Activated naive CD4-positive, alpha-beta T cell treated with anti-CD3 and anti-CD28 coated beads, Interleukin-2, amount 10 ng/mL, durations not matched to agents 7 days and 5 days (primary cell): ENCODE measurements at regions not wholly inside any gene's neighbourhood (a gene's known extent, or its start where the extent isn't known, plus 50 kb on each side); places are given as distances from the start of the nearest gene placed in this dataset.

Source experiments
- CTCF ChIA-PET: fragments of 350-600 bp; sonication (Branson Sonifier 250); formaldehyde crosslinking; loops from one replicate; lab custom pipeline; 2021; ENCODE audit warnings: antibody characterized with exemption; lab: Charles Lee
- DNase-seq: peaks from one replicate; pipeline ENCODE4 v3.0.0-alpha.2; 2020
- H3K27ac Mint-ChIP-seq: one replicate; pipeline ENCODE4 v1.8.0; 2021; ENCODE audit warnings: mild to moderate bottlenecking, moderate library complexity, mixed read lengths
- H3K27me3 Mint-ChIP-seq: one replicate; pipeline ENCODE4 v1.8.0; 2021; ENCODE audit warnings: mild to moderate bottlenecking, mixed read lengths
- H3K36me3 Mint-ChIP-seq: one replicate; pipeline ENCODE4 v1.8.0; 2021; ENCODE audit warnings: mixed read lengths
- H3K4me1 Mint-ChIP-seq: one replicate; pipeline ENCODE4 v1.8.0; 2021; ENCODE audit warnings: mixed read lengths
- H3K4me3 Mint-ChIP-seq: one replicate; pipeline ENCODE4 v1.8.0; 2021; ENCODE audit warnings: mild to moderate bottlenecking, moderate library complexity, mixed read lengths
- H3K9me3 Mint-ChIP-seq: one replicate; pipeline ENCODE4 v1.8.0; 2021; ENCODE audit warnings: mixed read lengths

GRCh38 chr1:229062135-229062534, 208.8 kb upstream of the RAB4A start:
- H3K27ac Mint-ChIP-seq: no peak overlapping the region
- H3K4me1 Mint-ChIP-seq: peaks cover 39% of the 10 kb centered on the region
- CTCF ChIA-PET: no interaction called here
- H3K9me3 Mint-ChIP-seq: no peaks in the 10 kb centered on the region
- H3K27me3 Mint-ChIP-seq: peaks cover 24% of the 10 kb centered on the region
- no peak overlapping the region for H3K4me3 Mint-ChIP-seq
- DNase-seq: no peak
- H3K36me3 Mint-ChIP-seq: peaks cover 3% of the 10 kb centered on the region

- Mint-ChIP-seq H3K4me1 (peaks cover 38% of the 10 kb centered on the region), H3K4me3 (no peak overlapping the region), H3K27ac (no peak overlapping the region), H3K36me3 (peaks cover 3% of the 10 kb centered on the region), H3K27me3 (peaks cover 19% of the 10 kb centered on the region), H3K9me3 (no peaks in the 10 kb centered on the region)
- CTCF ChIA-PET: no interaction called here
- DNase-seq: no peak
Measured at GRCh38 chr1:229063154-229063773, 207.6 kb upstream of the RAB4A start.

GRCh38 chr1:229064320-229065168, 206.4 kb upstream of the RAB4A start:
- Mint-ChIP-seq H3K27me3 (peaks cover 19% of the 10 kb centered on the region), H3K4me3 (no peak overlapping the region), H3K36me3 (peaks cover 3% of the 10 kb centered on the region), H3K9me3 (no peaks in the 10 kb centered on the region), H3K27ac (no peak overlapping the region), H3K4me1 (peaks cover 33% of the 10 kb centered on the region)
- CTCF ChIA-PET: no interaction called here
- no peak for DNase-seq

GRCh38 chr1:229065613-229066012, 205.3 kb upstream of the RAB4A start:
- DNase-seq: no peak
- peaks cover 23% of the 10 kb centered on the region for H3K4me1 Mint-ChIP-seq
- H3K4me3 Mint-ChIP-seq: no peak overlapping the region
- no peaks in the 10 kb centered on the region for H3K36me3 Mint-ChIP-seq
- peaks cover 19% of the 10 kb centered on the region for H3K27me3 Mint-ChIP-seq
- CTCF ChIA-PET: interaction anchor here (0.6 kb wide), 1 partner anchor 86 kb away, joined by 3 read pairs; no protein-coding TSS in a partner anchor
- no peaks in the 10 kb centered on the region for H3K9me3 Mint-ChIP-seq
- no peak overlapping the region for H3K27ac Mint-ChIP-seq

GRCh38 chr1:229066591-229066990, 204.3 kb upstream of the RAB4A start:
- H3K4me3 Mint-ChIP-seq: no peak overlapping the region
- CTCF ChIA-PET: interaction anchor here (1.6 kb wide), 1 partner anchor 331 kb away, joined by 3 read pairs; no protein-coding TSS in a partner anchor
- no peak overlapping the region for H3K27ac Mint-ChIP-seq
- peaks cover 18% of the 10 kb centered on the region for H3K4me1 Mint-ChIP-seq
- DNase-seq: no peak
- H3K9me3 Mint-ChIP-seq: no peaks in the 10 kb centered on the region
- H3K36me3 Mint-ChIP-seq: no peaks in the 10 kb centered on the region
- peaks cover 16% of the 10 kb centered on the region for H3K27me3 Mint-ChIP-seq

- H3K4me3 Mint-ChIP-seq: no peak overlapping the region
- no peak for DNase-seq
- CTCF ChIA-PET: interaction anchor here (0.5 to 1.6 kb wide), 2 partner anchors 301 to 332 kb away, joined by 3 read pairs; no protein-coding TSS in a partner anchor
- H3K9me3 Mint-ChIP-seq: no peaks in the 10 kb centered on the region
- H3K4me1 Mint-ChIP-seq: peaks cover 18% of the 10 kb centered on the region
- H3K36me3 Mint-ChIP-seq: no peaks in the 10 kb centered on the region
- no peak overlapping the region for H3K27ac Mint-ChIP-seq
- H3K27me3 Mint-ChIP-seq: peaks cover 8% of the 10 kb centered on the region
Measured at GRCh38 chr1:229067546-229067945, 203.4 kb upstream of the RAB4A start.

GRCh38 chr1:229068270-229068987, 202.5 kb upstream of the RAB4A start:
- CTCF ChIA-PET: interaction anchor here (1.6 kb wide), 1 partner anchor 333 kb away, joined by 3 read pairs; no protein-coding TSS in a partner anchor
- no peaks in the 10 kb centered on the region for H3K36me3 Mint-ChIP-seq
- peaks cover 18% of the 10 kb centered on the region for H3K4me1 Mint-ChIP-seq
- peak overlapping the region; percentile 45 for H3K27ac Mint-ChIP-seq
- DNase-seq: no peak
- no peak overlapping the region for H3K4me3 Mint-ChIP-seq
- no peaks in the 10 kb centered on the region for H3K9me3 Mint-ChIP-seq
- peaks cover 4% of the 10 kb centered on the region for H3K27me3 Mint-ChIP-seq

- peaks cover 4% of the 10 kb centered on the region for H3K27me3 Mint-ChIP-seq
Measured at GRCh38 chr1:229069176-229069575, 201.7 kb upstream of the RAB4A start.

GRCh38 chr1:229070168-229070567, 200.7 kb upstream of the RAB4A start:
- H3K4me3 Mint-ChIP-seq: no peak overlapping the region
- peaks cover 4% of the 10 kb centered on the region for H3K27me3 Mint-ChIP-seq
- no peaks in the 10 kb centered on the region for H3K9me3 Mint-ChIP-seq
- CTCF ChIA-PET: no interaction called here
- no peak overlapping the region for H3K27ac Mint-ChIP-seq
- no peak for DNase-seq
- H3K4me1 Mint-ChIP-seq: peaks cover 18% of the 10 kb centered on the region
- H3K36me3 Mint-ChIP-seq: no peaks in the 10 kb centered on the region

More at GRCh38 chr1:229069176-229069575, 201.7 kb upstream of the RAB4A start:
- H3K27ac Mint-ChIP-seq: no peak overlapping the region
- H3K9me3 Mint-ChIP-seq: no peaks in the 10 kb centered on the region
- no peaks in the 10 kb centered on the region for H3K36me3 Mint-ChIP-seq
- peaks cover 18% of the 10 kb centered on the region for H3K4me1 Mint-ChIP-seq
- DNase-seq: no peak
- CTCF ChIA-PET: no interaction called here
- no peak overlapping the region for H3K4me3 Mint-ChIP-seq

GRCh38 chr1:229073251-229073650, 197.7 kb upstream of the RAB4A start:
- Mint-ChIP-seq H3K4me1 (peaks cover 8% of the 10 kb centered on the region), H3K9me3 (no peaks in the 10 kb centered on the region), H3K4me3 (no peak overlapping the region), H3K27me3 (peaks cover 4% of the 10 kb centered on the region), H3K36me3 (no peaks in the 10 kb centered on the region), H3K27ac (no peak overlapping the region)
- no peak for DNase-seq
- CTCF ChIA-PET: interaction anchor here (0.7 kb wide), 1 partner anchor 39 kb away, joined by 4 read pairs; no protein-coding TSS in a partner anchor

GRCh38 chr1:229075217-229075616, 195.7 kb upstream of the RAB4A start:
- Mint-ChIP-seq H3K9me3 (no peaks in the 10 kb centered on the region), H3K4me3 (no peak overlapping the region), H3K27me3 (peaks cover 4% of the 10 kb centered on the region), H3K4me1 (peaks cover 5% of the 10 kb centered on the region), H3K36me3 (no peaks in the 10 kb centered on the region), H3K27ac (no peak overlapping the region)
- no peak for DNase-seq
- CTCF ChIA-PET: no interaction called here

GRCh38 chr1:229075716-229076115, 195.2 kb upstream of the RAB4A start:
- H3K36me3 Mint-ChIP-seq: no peaks in the 10 kb centered on the region
- CTCF ChIA-PET: no interaction called here
- H3K4me3 Mint-ChIP-seq: no peak overlapping the region

GRCh38 chr1:229076195-229076594, 194.7 kb upstream of the RAB4A start:
- H3K9me3 Mint-ChIP-seq: no peaks in the 10 kb centered on the region
- H3K4me3 Mint-ChIP-seq: no peak overlapping the region
- no peak for DNase-seq
- no peak overlapping the region for H3K27ac Mint-ChIP-seq
- CTCF ChIA-PET: no interaction called here
- H3K36me3 Mint-ChIP-seq: no peaks in the 10 kb centered on the region
- peaks cover 5% of the 10 kb centered on the region for H3K4me1 Mint-ChIP-seq
- H3K27me3 Mint-ChIP-seq: peaks cover 4% of the 10 kb centered on the region

More at GRCh38 chr1:229075716-229076115, 195.2 kb upstream of the RAB4A start:
- no peak for DNase-seq
- Mint-ChIP-seq H3K4me1 (peaks cover 5% of the 10 kb centered on the region), H3K27ac (no peak overlapping the region), H3K9me3 (no peaks in the 10 kb centered on the region), H3K27me3 (peaks cover 4% of the 10 kb centered on the region)

- H3K9me3 Mint-ChIP-seq: peaks cover 24% of the 10 kb centered on the region
- no peak for DNase-seq
- no peak overlapping the region for H3K4me3 Mint-ChIP-seq
- H3K4me1 Mint-ChIP-seq: peaks cover 5% of the 10 kb centered on the region
- peaks cover 15% of the 10 kb centered on the region for H3K27me3 Mint-ChIP-seq
- peaks cover 9% of the 10 kb centered on the region for H3K36me3 Mint-ChIP-seq
- H3K27ac Mint-ChIP-seq: no peak overlapping the region
- CTCF ChIA-PET: interaction anchor here (0.5 to 1.2 kb wide), 2 partner anchors 343 to 441 kb away, joined by 3 read pairs; partner anchors contain the start of gene RHOU
Measured at GRCh38 chr1:229079016-229079595, 191.8 kb upstream of the RAB4A start.
